HG03520 (cell line): ENCODE measurements at regions not wholly inside any gene's neighbourhood (a gene's known extent, or its start where the extent isn't known, plus 50 kb on each side); places are given as distances from the start of the nearest gene placed in this dataset.

Experiments used
- ATAC-seq: cut with Tn5 transposase; IDR thresholded peaks from one replicate; pipeline ENCODE4 v1.9.1; 2021; ENCODE audit warnings: mild to moderate bottlenecking, moderate library complexity; ENCODE audit not compliant: unreplicated experiment

DNA sequence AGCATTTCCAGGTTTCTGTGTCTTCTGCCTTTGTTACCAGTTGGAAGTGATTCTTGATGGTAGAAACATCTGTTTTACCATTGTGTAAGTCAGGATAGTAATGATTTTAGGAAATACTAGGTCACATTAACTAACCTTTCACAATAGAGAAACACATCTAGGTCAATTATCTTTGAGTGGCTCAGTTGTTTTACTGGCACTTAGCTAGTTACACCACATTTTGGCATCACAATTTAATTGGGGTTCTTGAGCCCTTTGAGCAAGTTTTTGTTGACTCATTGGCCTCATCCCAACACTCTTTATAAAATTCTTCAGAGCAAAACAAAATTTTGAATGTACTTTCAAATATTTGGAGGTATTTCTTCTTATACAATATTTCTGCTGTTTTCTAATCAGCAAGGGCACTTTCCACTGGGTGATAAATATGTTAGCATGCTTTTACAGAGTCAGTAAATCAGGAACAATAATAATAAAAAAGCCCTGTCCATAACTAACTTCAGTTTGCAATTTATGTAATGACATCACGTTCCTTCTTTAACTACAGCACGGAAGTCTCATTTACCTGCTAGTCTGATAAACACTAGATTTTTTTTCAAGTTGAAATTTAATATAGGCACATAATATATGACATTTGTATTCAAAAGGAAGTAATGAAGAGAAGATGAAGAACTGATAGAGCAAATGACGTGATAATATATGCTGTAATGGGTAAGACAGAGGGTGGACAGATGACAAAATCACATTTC, 64.8 kb upstream of the GK2 start:
- ATAC-seq: no peak

GRCh38 chr4:79472036-79472435, 64.0 kb upstream of the GK2 start:
- no peak for ATAC-seq

DNA sequence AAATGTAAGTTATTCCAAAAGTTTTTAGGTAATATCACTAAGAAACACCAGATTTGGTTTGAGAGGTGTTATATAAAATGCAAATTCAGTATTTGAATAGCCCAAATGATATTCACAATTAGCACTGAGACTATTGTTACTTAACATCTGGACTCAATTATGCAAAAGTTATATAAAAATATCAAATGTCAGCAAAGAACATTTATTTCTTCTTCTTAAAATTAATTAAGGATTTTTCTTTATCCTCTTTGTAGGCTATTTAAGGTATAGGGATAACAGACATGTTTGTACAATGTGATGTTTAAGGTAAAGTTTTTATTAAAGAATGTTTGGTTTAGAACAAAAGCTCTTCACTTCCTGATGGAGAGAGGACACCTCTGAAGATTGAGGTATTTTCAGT, 63.3 kb upstream of the GK2 start:
- ATAC-seq: no peak

- no peak for ATAC-seq
Observed at GRCh38 chr4:79467246-79467932, 59.4 kb upstream of the GK2 start.

DNA sequence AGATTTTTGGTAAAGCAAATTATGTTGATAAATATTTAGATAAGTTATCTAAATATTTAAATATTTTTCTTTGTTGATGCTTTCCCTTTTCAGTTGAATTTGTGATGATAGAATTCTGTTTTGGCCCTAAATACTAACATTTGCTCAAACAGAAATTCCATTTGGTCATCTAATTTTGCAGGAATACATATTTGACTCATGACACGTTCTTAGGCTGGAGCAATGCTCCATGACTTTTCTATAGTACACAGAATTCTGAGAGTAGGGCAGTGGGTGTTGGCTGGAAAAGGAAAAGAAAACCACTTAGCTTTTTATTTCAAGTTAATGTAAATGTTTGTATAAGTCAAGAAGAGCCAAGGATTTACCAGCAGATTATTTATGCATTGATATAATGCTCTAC, 58.6 kb upstream of the GK2 start:
- ATAC-seq: no peak
